Neural cell (in vitro differentiated cells): ENCODE measurements at regions not wholly inside any gene's neighbourhood (a gene's known extent, or its start where the extent isn't known, plus 50 kb on each side); places are given as distances from the start of the nearest gene placed in this dataset.

ENCODE experiments used
- CTCF ChIP-seq: fragments of 450-650 bp; IDR thresholded peaks from 2 replicates; pipeline ENCODE4 v1.5.1; 2014; ENCODE audit warnings: antibody characterized with exemption, mild to moderate bottlenecking, moderate library complexity; ENCODE audit not compliant: poor library complexity, severe bottlenecking
- EP300 ChIP-seq: fragments of 450-650 bp; conservative IDR thresholded peaks from 2 replicates; pipeline ENCODE4 v1.6.1; 2014; ENCODE audit warnings: antibody characterized with exemption, mild to moderate bottlenecking, moderate library complexity; ENCODE audit not compliant: poor library complexity, severe bottlenecking
- EZH2 ChIP-seq: fragments of 200-600, 300-800 bp; shearing (Covaris generic), sonication (generic); IDR thresholded peaks from 2 replicates; pipeline ENCODE4 v1.6.1; 2014; ENCODE audit warnings: antibody characterized with exemption, low read length, borderline replicate concordance, mild to moderate bottlenecking; ENCODE audit not compliant: insufficient read depth, poor library complexity, severe bottlenecking

GRCh38 chrX:69046996-69047490, 118.2 kb downstream of the PJA1 start:
- TF ChIP-seq CTCF = no peak
- no peak for TF ChIP-seq EZH2
- no peak for TF ChIP-seq EP300
